ENCODE measurements at regions not wholly inside any gene's neighbourhood (a gene's known extent, or its start where the extent isn't known, plus 50 kb on each side); places are given as distances from the start of the nearest gene placed in this dataset.

DNA sequence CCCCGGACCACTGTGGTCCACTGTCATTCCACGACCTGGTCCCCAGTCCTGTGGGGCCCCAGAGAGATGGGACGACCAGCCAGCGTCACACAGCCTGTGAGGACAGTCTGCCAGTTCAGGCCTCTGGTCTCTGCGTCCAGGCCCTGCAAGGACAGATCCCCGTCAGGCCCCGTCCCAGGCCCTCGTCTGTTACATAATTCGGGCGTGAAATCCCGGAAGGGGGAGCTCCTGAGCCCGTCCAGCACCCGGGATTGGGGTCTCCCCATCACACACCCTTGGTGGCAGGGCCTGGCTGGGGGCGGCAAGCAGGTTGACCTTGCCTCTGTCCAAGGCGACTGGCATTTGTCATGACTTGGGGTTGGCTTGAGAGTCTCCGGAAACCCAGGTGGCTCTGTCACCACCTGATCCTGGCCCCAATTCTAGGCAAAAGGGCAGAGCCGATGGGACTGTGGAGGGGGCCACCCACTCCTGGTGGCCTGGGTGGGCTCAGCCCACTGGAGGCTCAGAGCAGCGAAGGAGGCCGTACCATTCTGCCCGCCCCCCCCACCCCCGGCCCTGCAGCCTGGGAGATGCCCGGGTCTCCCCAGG lies 73.8 kb upstream of the GATA5 start (continued):
- TF ChIP-seq, protein P1, sequence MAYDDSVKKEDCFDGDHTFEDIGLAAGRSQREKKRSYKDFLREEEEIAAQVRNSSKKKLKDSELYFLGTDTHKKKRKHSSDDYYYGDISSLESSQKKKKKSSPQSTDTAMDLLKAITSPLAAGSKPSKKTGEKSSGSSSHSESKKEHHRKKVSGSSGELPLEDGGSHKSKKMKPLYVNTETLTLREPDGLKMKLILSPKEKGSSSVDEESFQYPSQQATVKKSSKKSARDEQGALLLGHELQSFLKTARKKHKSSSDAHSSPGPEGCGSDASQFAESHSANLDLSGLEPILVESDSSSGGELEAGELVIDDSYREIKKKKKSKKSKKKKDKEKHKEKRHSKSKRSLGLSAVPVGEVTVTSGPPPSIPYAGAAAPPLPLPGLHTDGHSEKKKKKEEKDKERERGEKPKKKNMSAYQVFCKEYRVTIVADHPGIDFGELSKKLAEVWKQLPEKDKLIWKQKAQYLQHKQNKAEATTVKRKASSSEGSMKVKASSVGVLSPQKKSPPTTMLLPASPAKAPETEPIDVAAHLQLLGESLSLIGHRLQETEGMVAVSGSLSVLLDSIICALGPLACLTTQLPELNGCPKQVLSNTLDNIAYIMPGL (CRISPR knock-in tag; IDR thresholded peaks at IDR 0.05; ENCODE audit: borderline replicate concordance in 1 of 2, low read depth in 1 of 2), result no peak
- TF ChIP-seq, protein P2, sequence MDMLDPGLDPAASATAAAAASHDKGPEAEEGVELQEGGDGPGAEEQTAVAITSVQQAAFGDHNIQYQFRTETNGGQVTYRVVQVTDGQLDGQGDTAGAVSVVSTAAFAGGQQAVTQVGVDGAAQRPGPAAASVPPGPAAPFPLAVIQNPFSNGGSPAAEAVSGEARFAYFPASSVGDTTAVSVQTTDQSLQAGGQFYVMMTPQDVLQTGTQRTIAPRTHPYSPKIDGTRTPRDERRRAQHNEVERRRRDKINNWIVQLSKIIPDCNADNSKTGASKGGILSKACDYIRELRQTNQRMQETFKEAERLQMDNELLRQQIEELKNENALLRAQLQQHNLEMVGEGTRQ (IDR thresholded peaks at IDR 0.05; ENCODE audit: low read depth, low read length), result no peak
- TF ChIP-seq, protein P2 (CRISPR knock-in tag; IDR thresholded peaks at IDR 0.05; ENCODE audit: borderline replicate concordance), result no peak
- TF ChIP-seq KAT8 (CRISPR knock-in tag; IDR thresholded peaks at IDR 0.05) (no peak), ZNF768 (CRISPR knock-in tag; IDR thresholded peaks at IDR 0.05) (no peak), TBP (CRISPR knock-in tag; IDR thresholded peaks at IDR 0.05) (no peak), HNRNPL (IDR thresholded peaks at IDR 0.05; ENCODE audit: low read depth, low read length) (peak; percentile 58; the same call in 1 of the 2 replicates), MYC (CRISPR knock-in tag; IDR thresholded peaks at IDR 0.05; ENCODE audit: borderline replicate concordance) (no peak), NFIC (IDR thresholded peaks at IDR 0.05; ENCODE audit: low read length) (no peak), BRCA1 (CRISPR knock-in tag; IDR thresholded peaks at IDR 0.05) (no peak), NRL (CRISPR knock-in tag; IDR thresholded peaks at IDR 0.05; ENCODE audit: borderline replicate concordance) (peak; percentile 65; the same call in 1 of the 2 replicates), TEAD2 (CRISPR knock-in tag; IDR thresholded peaks at IDR 0.05) (no peak)
- TF ChIP-seq, protein P3, sequence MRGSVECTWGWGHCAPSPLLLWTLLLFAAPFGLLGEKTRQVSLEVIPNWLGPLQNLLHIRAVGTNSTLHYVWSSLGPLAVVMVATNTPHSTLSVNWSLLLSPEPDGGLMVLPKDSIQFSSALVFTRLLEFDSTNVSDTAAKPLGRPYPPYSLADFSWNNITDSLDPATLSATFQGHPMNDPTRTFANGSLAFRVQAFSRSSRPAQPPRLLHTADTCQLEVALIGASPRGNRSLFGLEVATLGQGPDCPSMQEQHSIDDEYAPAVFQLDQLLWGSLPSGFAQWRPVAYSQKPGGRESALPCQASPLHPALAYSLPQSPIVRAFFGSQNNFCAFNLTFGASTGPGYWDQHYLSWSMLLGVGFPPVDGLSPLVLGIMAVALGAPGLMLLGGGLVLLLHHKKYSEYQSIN (CRISPR knock-in tag; IDR thresholded peaks at IDR 0.05; ENCODE audit: borderline replicate concordance), result no peak
- TF ChIP-seq, protein P4, sequence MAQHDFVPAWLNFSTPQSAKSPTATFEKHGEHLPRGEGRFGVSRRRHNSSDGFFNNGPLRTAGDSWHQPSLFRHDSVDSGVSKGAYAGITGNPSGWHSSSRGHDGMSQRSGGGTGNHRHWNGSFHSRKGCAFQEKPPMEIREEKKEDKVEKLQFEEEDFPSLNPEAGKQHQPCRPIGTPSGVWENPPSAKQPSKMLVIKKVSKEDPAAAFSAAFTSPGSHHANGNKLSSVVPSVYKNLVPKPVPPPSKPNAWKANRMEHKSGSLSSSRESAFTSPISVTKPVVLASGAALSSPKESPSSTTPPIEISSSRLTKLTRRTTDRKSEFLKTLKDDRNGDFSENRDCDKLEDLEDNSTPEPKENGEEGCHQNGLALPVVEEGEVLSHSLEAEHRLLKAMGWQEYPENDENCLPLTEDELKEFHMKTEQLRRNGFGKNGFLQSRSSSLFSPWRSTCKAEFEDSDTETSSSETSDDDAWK (CRISPR knock-in tag; IDR thresholded peaks at IDR 0.05), result no peak
- TF ChIP-seq, protein P5, sequence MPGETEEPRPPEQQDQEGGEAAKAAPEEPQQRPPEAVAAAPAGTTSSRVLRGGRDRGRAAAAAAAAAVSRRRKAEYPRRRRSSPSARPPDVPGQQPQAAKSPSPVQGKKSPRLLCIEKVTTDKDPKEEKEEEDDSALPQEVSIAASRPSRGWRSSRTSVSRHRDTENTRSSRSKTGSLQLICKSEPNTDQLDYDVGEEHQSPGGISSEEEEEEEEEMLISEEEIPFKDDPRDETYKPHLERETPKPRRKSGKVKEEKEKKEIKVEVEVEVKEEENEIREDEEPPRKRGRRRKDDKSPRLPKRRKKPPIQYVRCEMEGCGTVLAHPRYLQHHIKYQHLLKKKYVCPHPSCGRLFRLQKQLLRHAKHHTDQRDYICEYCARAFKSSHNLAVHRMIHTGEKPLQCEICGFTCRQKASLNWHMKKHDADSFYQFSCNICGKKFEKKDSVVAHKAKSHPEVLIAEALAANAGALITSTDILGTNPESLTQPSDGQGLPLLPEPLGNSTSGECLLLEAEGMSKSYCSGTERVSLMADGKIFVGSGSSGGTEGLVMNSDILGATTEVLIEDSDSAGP (CRISPR knock-in tag; IDR thresholded peaks at IDR 0.05; ENCODE audit: borderline replicate concordance), result 0 out of 2 replicates have a peak, but pooled peaks have one; percentile 29
- TF ChIP-seq, protein P6, sequence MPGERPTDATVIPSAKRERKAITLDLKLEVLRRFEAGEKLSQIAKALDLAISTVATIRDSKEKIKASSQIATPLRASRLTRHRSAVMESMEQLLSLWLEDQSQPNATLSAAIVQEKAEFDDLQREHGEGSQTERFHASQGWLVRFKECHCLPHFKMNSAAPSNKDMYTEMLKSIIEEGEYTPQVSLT (CRISPR knock-in tag; IDR thresholded peaks at IDR 0.05; ENCODE audit: borderline replicate concordance, low read depth), result no peak
- TF ChIP-seq, protein P7, sequence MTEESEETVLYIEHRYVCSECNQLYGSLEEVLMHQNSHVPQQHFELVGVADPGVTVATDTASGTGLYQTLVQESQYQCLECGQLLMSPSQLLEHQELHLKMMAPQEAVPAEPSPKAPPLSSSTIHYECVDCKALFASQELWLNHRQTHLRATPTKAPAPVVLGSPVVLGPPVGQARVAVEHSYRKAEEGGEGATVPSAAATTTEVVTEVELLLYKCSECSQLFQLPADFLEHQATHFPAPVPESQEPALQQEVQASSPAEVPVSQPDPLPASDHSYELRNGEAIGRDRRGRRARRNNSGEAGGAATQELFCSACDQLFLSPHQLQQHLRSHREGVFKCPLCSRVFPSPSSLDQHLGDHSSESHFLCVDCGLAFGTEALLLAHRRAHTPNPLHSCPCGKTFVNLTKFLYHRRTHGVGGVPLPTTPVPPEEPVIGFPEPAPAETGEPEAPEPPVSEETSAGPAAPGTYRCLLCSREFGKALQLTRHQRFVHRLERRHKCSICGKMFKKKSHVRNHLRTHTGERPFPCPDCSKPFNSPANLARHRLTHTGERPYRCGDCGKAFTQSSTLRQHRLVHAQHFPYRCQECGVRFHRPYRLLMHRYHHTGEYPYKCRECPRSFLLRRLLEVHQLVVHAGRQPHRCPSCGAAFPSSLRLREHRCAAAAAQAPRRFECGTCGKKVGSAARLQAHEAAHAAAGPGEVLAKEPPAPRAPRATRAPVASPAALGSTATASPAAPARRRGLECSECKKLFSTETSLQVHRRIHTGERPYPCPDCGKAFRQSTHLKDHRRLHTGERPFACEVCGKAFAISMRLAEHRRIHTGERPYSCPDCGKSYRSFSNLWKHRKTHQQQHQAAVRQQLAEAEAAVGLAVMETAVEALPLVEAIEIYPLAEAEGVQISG (CRISPR knock-in tag; IDR thresholded peaks at IDR 0.05), result peak; percentile 44

Measured in HepG2 (cell line).